GM23338 (cell line): ENCODE measurements at regions not wholly inside any gene's neighbourhood (a gene's known extent, or its start where the extent isn't known, plus 50 kb on each side); places are given as distances from the start of the nearest gene placed in this dataset.

ENCODE experiments used
- ATAC-seq: fragments of 200-7000 bp; cut with Tn5 transposase; 3 replicates; pipeline ENCODE4 v1.9.1; 2020
- DNase-seq: peaks from one replicate; pipeline ENCODE4 v3.0.0-alpha.2; 2015; ENCODE audit warnings: low spot score
- H2AFZ ChIP-seq: fragments of 200-600 bp; sonication (generic); 2 replicates; pipeline ENCODE4 v1.8.0; 2016; ENCODE audit warnings: antibody characterized with exemption, mild to moderate bottlenecking, moderate library complexity
- H3F3A ChIP-seq: fragments of 200-600 bp; sonication (generic); replicated peaks from 2 replicates; pipeline ENCODE4 v1.8.0; 2017; ENCODE audit warnings: antibody characterized with exemption, mixed run types, low read depth
- H3K27ac ChIP-seq: fragments of 200-600 bp; sonication (generic); 2 replicates; pipeline ENCODE4 v1.6.1; 2016; ENCODE audit warnings: low read depth
- H3K27me3 ChIP-seq: fragments of 200-600 bp; sonication (generic); 2 replicates; pipeline ENCODE4 v1.8.0; 2016; ENCODE audit warnings: mild to moderate bottlenecking, mixed run types, moderate library complexity; ENCODE audit not compliant: insufficient read depth
- H3K36me3 ChIP-seq: fragments of 200-600 bp; sonication (generic); 2 replicates; pipeline ENCODE4 v1.8.0; 2016; ENCODE audit warnings: mild to moderate bottlenecking; ENCODE audit not compliant: insufficient read depth
- H3K4me1 ChIP-seq: fragments of 200-600 bp; sonication (generic); 2 replicates; pipeline ENCODE4 v1.8.0; 2016; ENCODE audit warnings: mild to moderate bottlenecking, moderate library complexity; ENCODE audit not compliant: insufficient read depth
- H3K4me2 ChIP-seq: fragments of 200-600 bp; sonication (generic); 2 replicates; pipeline ENCODE4 v1.7.1; 2017; ENCODE audit warnings: mixed run types
- H3K4me3 ChIP-seq: fragments of 200-600 bp; sonication (generic); 2 replicates; pipeline ENCODE4 v1.6.1; 2016; ENCODE audit warnings: mixed run types
- H3K79me2 ChIP-seq: fragments of 200-600 bp; sonication (generic); replicated peaks from 2 replicates; pipeline ENCODE4 v1.8.0; 2017; ENCODE audit warnings: mild to moderate bottlenecking; ENCODE audit not compliant: insufficient read depth
- H3K9me2 ChIP-seq: fragments of 200-600 bp; sonication (generic); 2 replicates; pipeline ENCODE4 v1.8.0; 2017; ENCODE audit not compliant: insufficient read depth
- H4K20me1 ChIP-seq: fragments of 200-600 bp; sonication (generic); replicated peaks from 2 replicates; pipeline ENCODE4 v1.8.0; 2017; ENCODE audit warnings: mild to moderate bottlenecking; ENCODE audit not compliant: insufficient read depth
- H3K27ac Mint-ChIP-seq: 2 replicates; pipeline ENCODE4 v1.8.0; 2020; ENCODE audit warnings: inconsistent platforms, mild to moderate bottlenecking, moderate library complexity, mixed read lengths
- H3K27me3 Mint-ChIP-seq: 3 replicates; pipeline ENCODE4 v1.8.0; 2022; ENCODE audit warnings: low read depth, mild to moderate bottlenecking, moderate library complexity, mixed read lengths, inconsistent platforms; ENCODE audit not compliant: insufficient read depth, poor library complexity
- H3K36me3 Mint-ChIP-seq: 3 replicates; pipeline ENCODE4 v1.8.0; 2021; ENCODE audit warnings: low read depth, mild to moderate bottlenecking, inconsistent platforms, moderate library complexity, mixed read lengths
- H3K4me1 Mint-ChIP-seq: 3 replicates; pipeline ENCODE4 v1.8.0; 2020; ENCODE audit warnings: mild to moderate bottlenecking, inconsistent platforms, mixed read lengths
- H3K4me3 Mint-ChIP-seq: 3 replicates; pipeline ENCODE4 v1.8.0; 2021; ENCODE audit warnings: moderate library complexity, mild to moderate bottlenecking, inconsistent platforms, mixed read lengths
- H3K9me3 Mint-ChIP-seq: 3 replicates; pipeline ENCODE4 v1.8.0; 2020; ENCODE audit warnings: moderate library complexity, mild to moderate bottlenecking, inconsistent platforms, mixed read lengths
- CREB1 ChIP-seq: fragments of 250-450 bp; sonication (Bioruptor Pico); IDR thresholded peaks from 2 replicates; pipeline ENCODE4 v1.5.0; 2020; ENCODE audit warnings: low read depth, mild to moderate bottlenecking, moderate library complexity
- CTCF ChIP-seq, 2 experiments: fragments of 200-600 bp in 1 of 2; sonication (generic) in 1 of 2; conservative IDR thresholded peaks; 2 replicates each; pipeline versions ENCODE4 v1.5.1 to v1.6.1; 2016 to 2017; ENCODE audit warnings: antibody characterized with exemption in 2 of 2, low read depth in 2 of 2, mild to moderate bottlenecking in 2 of 2, moderate library complexity in 1 of 2
- ETS1 ChIP-seq: IDR thresholded peaks from 2 replicates; pipeline ENCODE4 v1.6.1; 2016; ENCODE audit warnings: antibody characterized with exemption
- EZH2 ChIP-seq: fragments of 200-600 bp; sonication (generic); IDR thresholded peaks from one replicate; pipeline ENCODE4 v1.8.0; 2017; ENCODE audit warnings: antibody characterized with exemption, mild to moderate bottlenecking, low read depth; ENCODE audit not compliant: unreplicated experiment
- EZH2phosphoT487 ChIP-seq: fragments of 200-600 bp; sonication (generic); IDR thresholded peaks from one replicate; pipeline ENCODE4 v1.8.1; 2018; ENCODE audit warnings: antibody characterized with exemption; ENCODE audit not compliant: unreplicated experiment
- JUNB ChIP-seq: IDR thresholded peaks from one replicate; pipeline ENCODE4 v1.6.1; 2016; ENCODE audit warnings: antibody characterized with exemption; ENCODE audit not compliant: unreplicated experiment
- NANOG ChIP-seq: IDR thresholded peaks from 2 replicates; pipeline ENCODE4 v1.6.1; 2016; ENCODE audit warnings: antibody characterized with exemption, borderline replicate concordance
- POLR2AphosphoS5 ChIP-seq: IDR thresholded peaks from 2 replicates; pipeline ENCODE4 v1.6.1; 2016; ENCODE audit warnings: antibody characterized with exemption, low read depth
- REST ChIP-seq: IDR thresholded peaks from one replicate; pipeline ENCODE4 v1.6.1; 2018; ENCODE audit warnings: antibody characterized with exemption; ENCODE audit not compliant: unreplicated experiment
- STAT1 ChIP-seq: IDR thresholded peaks from one replicate; pipeline ENCODE4 v1.6.1; 2016; ENCODE audit warnings: antibody characterized with exemption; ENCODE audit not compliant: unreplicated experiment
- ZNF114 ChIP-seq: fragments of 250-450 bp; sonication (Bioruptor Pico); IDR thresholded peaks from 2 replicates; pipeline ENCODE4 v1.5.0; 2020; ENCODE audit warnings: mild to moderate bottlenecking, moderate library complexity
- ZNF331 ChIP-seq: fragments of 250-450 bp; sonication (Bioruptor Pico); IDR thresholded peaks from 2 replicates; pipeline ENCODE4 v1.5.0; 2020; ENCODE audit warnings: low read depth, mild to moderate bottlenecking, moderate library complexity
- ZNF462 ChIP-seq: fragments of 250-450 bp; sonication (Bioruptor Pico); IDR thresholded peaks from 2 replicates; pipeline ENCODE4 v1.5.0; 2020; ENCODE audit warnings: mild to moderate bottlenecking, moderate library complexity

- peaks cover 5% of the 10 kb centered on the region for H3K4me1 Mint-ChIP-seq
- Histone ChIP-seq H3K79me2 (no peaks in the 10 kb centered on the region), H3K36me3 (no peaks in the 10 kb centered on the region), H3K4me1 (no peaks in the 10 kb centered on the region), H3K27me3 (no peaks in the 10 kb centered on the region), H4K20me1 (no peaks in the 10 kb centered on the region), H3K27ac (no peak overlapping the region), H3K4me2 (no peak overlapping the region), H3K9me2 (no peaks in the 10 kb centered on the region), H2AFZ (no peak overlapping the region), H3K4me3 (no peak overlapping the region), H3F3A (no peaks in the 10 kb centered on the region)
- no peak overlapping the region for H3K27ac Mint-ChIP-seq
- no peaks in the 10 kb centered on the region for H3K27me3 Mint-ChIP-seq
- TF ChIP-seq ZNF114 (CRISPR knock-in tag) = no peak
- TF ChIP-seq EZH2phosphoT487 = no peak
- no peak for TF ChIP-seq CTCF (conservative IDR thresholded peaks at IDR 0.05; ENCODE audit: low read depth in 2 of 2)
- no peak for TF ChIP-seq ZNF462 (CRISPR knock-in tag)
- no peak for TF ChIP-seq CREB1 (CRISPR knock-in tag)
- TF ChIP-seq ETS1 = no peak
- no peak for TF ChIP-seq NANOG
- no peak for TF ChIP-seq EZH2
- no peak for TF ChIP-seq STAT1
- TF ChIP-seq REST = no peak
- no peak for TF ChIP-seq POLR2AphosphoS5
- no peak for TF ChIP-seq ZNF331
- TF ChIP-seq JUNB = no peak
- ATAC-seq (no peak), DNase-seq (no peak)
- no peak overlapping the region for H3K4me3 Mint-ChIP-seq
- no peaks in the 10 kb centered on the region for H3K36me3 Mint-ChIP-seq
- H3K9me3 Mint-ChIP-seq = no peaks in the 10 kb centered on the region
Measured at GRCh38 chr13:87553142-87553541, 118.0 kb upstream of the SLITRK5 start.
